ENCODE measurements at regions not wholly inside any gene's neighbourhood (a gene's known extent, or its start where the extent isn't known, plus 50 kb on each side); places are given as distances from the start of the nearest gene placed in this dataset.
A peak's percentile ranks its signal among the peaks of the same experiment; 100 is the strongest.

GRCh38 chr12:16437926-16438325 lies 90.5 kb downstream of the MGST1 start:
- H3K4me2 ChIP-seq (ENCODE audit: low read length), result no peak overlapping the region
- H4K20me1 ChIP-seq (ENCODE audit: insufficient read depth, low read length), result no peaks in the 10 kb centered on the region
- no peak overlapping the region for H3K27ac ChIP-seq (ENCODE audit: low read depth, low read length, poor library complexity, severe bottlenecking)
- TF ChIP-seq EZH2 (IDR thresholded peaks at IDR 0.05; ENCODE audit: borderline replicate concordance, low read length), result no peak
- no peak for TF ChIP-seq CTCF (IDR thresholded peaks at IDR 0.05; ENCODE audit: low read length)
- no peaks in the 10 kb centered on the region for H3K36me3 ChIP-seq (ENCODE audit: insufficient read depth, low read length)
- H3F3A ChIP-seq (ENCODE audit: insufficient read depth, low read length), result no peaks in the 10 kb centered on the region
- no peaks in the 10 kb centered on the region for H3K79me2 ChIP-seq (ENCODE audit: insufficient read depth, low read length)
- H2AFZ ChIP-seq (ENCODE audit: low read length), result no peak overlapping the region
- H3K9me3 ChIP-seq (ENCODE audit: low read length), result no peaks in the 10 kb centered on the region
- no peaks in the 10 kb centered on the region for H3K4me1 ChIP-seq (ENCODE audit: insufficient read depth, low read length, severe bottlenecking)
- H3K9me2 ChIP-seq (ENCODE audit: low read depth, low read length), result no peaks in the 10 kb centered on the region
- H3K4me3 ChIP-seq (ENCODE audit: low read depth, low read length, poor library complexity, severe bottlenecking), result no peak overlapping the region
- H3K9ac ChIP-seq (ENCODE audit: low read length), result no peak overlapping the region
- no peaks in the 10 kb centered on the region for H3K27me3 ChIP-seq (ENCODE audit: insufficient read depth, low read length)

GRCh38 chr12:16449459-16449858 lies 102.0 kb downstream of the MGST1 start:
- TF ChIP-seq CTCF (IDR thresholded peaks at IDR 0.05; ENCODE audit: low read length) (peak; percentile 19), EZH2 (IDR thresholded peaks at IDR 0.05; ENCODE audit: borderline replicate concordance, low read length) (no peak)
- H4K20me1 ChIP-seq (ENCODE audit: insufficient read depth, low read length), result no peaks in the 10 kb centered on the region
- H3K9me3 ChIP-seq (ENCODE audit: low read length), result no peaks in the 10 kb centered on the region
- H3K36me3 ChIP-seq (ENCODE audit: insufficient read depth, low read length), result no peaks in the 10 kb centered on the region
- peaks cover 14% of the 10 kb centered on the region for H3K4me1 ChIP-seq (ENCODE audit: insufficient read depth, low read length, severe bottlenecking)
- H3F3A ChIP-seq (ENCODE audit: insufficient read depth, low read length), result no peaks in the 10 kb centered on the region
- H3K27ac ChIP-seq (ENCODE audit: low read depth, low read length, poor library complexity, severe bottlenecking), result no peak overlapping the region
- no peak overlapping the region for H3K4me2 ChIP-seq (ENCODE audit: low read length)
- H3K79me2 ChIP-seq (ENCODE audit: insufficient read depth, low read length), result no peaks in the 10 kb centered on the region
- H3K4me3 ChIP-seq (ENCODE audit: low read depth, low read length, poor library complexity, severe bottlenecking), result no peak overlapping the region
- no peaks in the 10 kb centered on the region for H3K9me2 ChIP-seq (ENCODE audit: low read depth, low read length)
- H2AFZ ChIP-seq (ENCODE audit: low read length), result no peak overlapping the region
- no peaks in the 10 kb centered on the region for H3K27me3 ChIP-seq (ENCODE audit: insufficient read depth, low read length)
- no peak overlapping the region for H3K9ac ChIP-seq (ENCODE audit: low read length)

- no peaks in the 10 kb centered on the region for H3K79me2 ChIP-seq (ENCODE audit: insufficient read depth, low read length)
- no peak overlapping the region for H3K27ac ChIP-seq (ENCODE audit: low read depth, low read length, poor library complexity, severe bottlenecking)
- H3K4me3 ChIP-seq (ENCODE audit: low read depth, low read length, poor library complexity, severe bottlenecking), result no peak overlapping the region
- H3K9ac ChIP-seq (ENCODE audit: low read length), result no peak overlapping the region
- no peak overlapping the region for H3K4me2 ChIP-seq (ENCODE audit: low read length)
- no peaks in the 10 kb centered on the region for H4K20me1 ChIP-seq (ENCODE audit: insufficient read depth, low read length)
- no peak for TF ChIP-seq CTCF (IDR thresholded peaks at IDR 0.05; ENCODE audit: low read length)
- no peak for TF ChIP-seq EZH2 (IDR thresholded peaks at IDR 0.05; ENCODE audit: borderline replicate concordance, low read length)
- H3K9me3 ChIP-seq (ENCODE audit: low read length), result no peaks in the 10 kb centered on the region
- peaks cover 14% of the 10 kb centered on the region for H3K4me1 ChIP-seq (ENCODE audit: insufficient read depth, low read length, severe bottlenecking)
- no peaks in the 10 kb centered on the region for H3K27me3 ChIP-seq (ENCODE audit: insufficient read depth, low read length)
- no peaks in the 10 kb centered on the region for H3K9me2 ChIP-seq (ENCODE audit: low read depth, low read length)
- no peaks in the 10 kb centered on the region for H3K36me3 ChIP-seq (ENCODE audit: insufficient read depth, low read length)
- H2AFZ ChIP-seq (ENCODE audit: low read length), result no peak overlapping the region
- no peaks in the 10 kb centered on the region for H3F3A ChIP-seq (ENCODE audit: insufficient read depth, low read length)
These were observed 105.9 kb downstream of the MGST1 start for GRCh38 chr12:16453319-16453718.

All from OCI-LY1 (cell line).